ENCODE measurements at regions not wholly inside any gene's neighbourhood (a gene's known extent, or its start where the extent isn't known, plus 50 kb on each side); places are given as distances from the start of the nearest gene placed in this dataset.
"Not testable (repeated sequence)": the region's sequence is repeated elsewhere in the genome, so short reads cannot be mapped to it uniquely, and the experiment has no call there.

DNA sequence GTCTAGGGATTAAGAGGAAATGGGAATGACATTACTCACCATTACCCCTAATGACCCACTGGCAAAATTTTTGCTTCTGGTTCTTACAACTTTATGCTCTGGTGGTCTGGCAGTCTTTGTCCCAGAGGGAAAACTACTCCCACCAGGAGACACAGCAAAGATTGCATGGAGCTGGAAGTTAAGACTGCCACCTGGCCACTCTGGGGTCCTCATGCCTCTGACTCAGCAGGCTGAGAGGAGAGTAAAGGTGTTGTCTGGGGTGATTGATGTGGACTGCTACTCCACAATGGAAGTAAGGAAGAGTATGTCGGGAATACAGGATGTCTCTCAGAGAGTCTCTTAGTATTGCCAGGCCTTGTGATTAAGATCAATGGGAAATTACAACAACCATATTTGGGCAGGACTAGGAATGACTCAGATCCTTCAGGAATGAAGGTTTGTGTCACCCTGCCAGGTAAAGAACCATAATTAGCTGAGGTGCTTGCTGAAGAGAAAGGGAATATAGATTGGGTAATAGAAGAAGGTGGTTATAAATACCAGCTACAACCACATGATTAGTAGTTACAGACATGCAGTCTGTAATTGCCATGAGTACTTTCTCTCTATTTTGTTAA, 215.5 kb downstream of the GPAT3 start:
- Histone ChIP-seq H3K27ac (ENCODE audit: low read length) (no peak overlapping the region), H3K4me1 (ENCODE audit: control insufficient read depth, low read depth, low read length) (no peaks in the 10 kb centered on the region), H3K9me3 (ENCODE audit: control insufficient read depth, low read depth, low read length) (no peaks in the 10 kb centered on the region), H3K36me3 (ENCODE audit: control insufficient read depth, low read depth, low read length) (no peaks in the 10 kb centered on the region), H3K27me3 (ENCODE audit: control insufficient read depth, insufficient read depth, low read length) (no peaks in the 10 kb centered on the region), H3K9ac (ENCODE audit: low read length) (no peak overlapping the region), H3K4me3 (ENCODE audit: low read length) (no peak overlapping the region)

DNA sequence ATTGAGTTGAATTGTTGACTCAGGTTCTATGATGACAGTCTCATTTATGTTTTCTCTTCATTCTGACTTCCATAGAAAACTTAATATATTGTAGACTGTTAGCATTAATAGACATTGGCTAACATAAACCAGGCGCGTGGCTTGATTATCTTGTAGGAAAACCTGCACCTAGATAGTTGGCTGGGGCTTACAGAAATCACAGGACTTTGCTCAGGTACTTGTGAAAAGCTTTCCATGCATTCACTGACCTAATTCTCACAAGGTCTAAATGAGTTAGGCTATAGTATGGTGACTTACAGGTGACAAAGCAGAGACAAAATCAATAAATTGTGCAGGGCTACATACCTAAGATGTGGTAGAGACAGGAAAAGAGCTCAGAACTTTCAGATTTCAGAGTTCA, 212.8 kb downstream of the GPAT3 start:
- H3K9me3 ChIP-seq (ENCODE audit: control insufficient read depth, low read depth, low read length) = no peaks in the 10 kb centered on the region
- no peak overlapping the region for H3K27ac ChIP-seq (ENCODE audit: low read length)
- no peaks in the 10 kb centered on the region for H3K4me1 ChIP-seq (ENCODE audit: control insufficient read depth, low read depth, low read length)
- H3K4me3 ChIP-seq (ENCODE audit: low read length) = no peak overlapping the region
- no peaks in the 10 kb centered on the region for H3K27me3 ChIP-seq (ENCODE audit: control insufficient read depth, insufficient read depth, low read length)
- no peaks in the 10 kb centered on the region for H3K36me3 ChIP-seq (ENCODE audit: control insufficient read depth, low read depth, low read length)
- no peak overlapping the region for H3K9ac ChIP-seq (ENCODE audit: low read length)

DNA sequence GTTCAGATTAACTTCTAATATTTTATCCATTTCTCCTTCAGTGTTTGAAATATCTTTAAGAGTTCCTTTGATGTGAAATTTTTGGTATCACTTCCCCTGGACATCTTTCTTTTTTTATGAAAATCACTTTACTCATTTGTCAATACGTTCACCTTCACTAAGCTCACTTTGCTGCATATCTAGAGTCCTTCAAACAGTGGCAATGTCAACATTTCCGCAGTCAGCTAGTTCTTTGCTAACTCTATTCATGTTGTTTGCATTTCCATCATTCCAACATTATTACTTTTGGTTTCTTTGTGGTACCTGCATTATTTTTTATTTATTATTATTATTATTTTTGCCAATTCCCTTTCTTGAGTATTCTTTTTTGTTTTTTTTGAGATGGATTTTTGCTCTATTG, 203.0 kb downstream of the GPAT3 start:
- H3K9me3 ChIP-seq (ENCODE audit: control insufficient read depth, low read depth, low read length) = no peaks in the 10 kb centered on the region
- no peak overlapping the region for H3K9ac ChIP-seq (ENCODE audit: low read length)
- H3K36me3 ChIP-seq (ENCODE audit: control insufficient read depth, low read depth, low read length) = no peaks in the 10 kb centered on the region
- no peaks in the 10 kb centered on the region for H3K4me1 ChIP-seq (ENCODE audit: control insufficient read depth, low read depth, low read length)
- no peak overlapping the region for H3K4me3 ChIP-seq (ENCODE audit: low read length)
- no peaks in the 10 kb centered on the region for H3K27me3 ChIP-seq (ENCODE audit: control insufficient read depth, insufficient read depth, low read length)
- H3K27ac ChIP-seq (ENCODE audit: low read length) = no peak overlapping the region

DNA sequence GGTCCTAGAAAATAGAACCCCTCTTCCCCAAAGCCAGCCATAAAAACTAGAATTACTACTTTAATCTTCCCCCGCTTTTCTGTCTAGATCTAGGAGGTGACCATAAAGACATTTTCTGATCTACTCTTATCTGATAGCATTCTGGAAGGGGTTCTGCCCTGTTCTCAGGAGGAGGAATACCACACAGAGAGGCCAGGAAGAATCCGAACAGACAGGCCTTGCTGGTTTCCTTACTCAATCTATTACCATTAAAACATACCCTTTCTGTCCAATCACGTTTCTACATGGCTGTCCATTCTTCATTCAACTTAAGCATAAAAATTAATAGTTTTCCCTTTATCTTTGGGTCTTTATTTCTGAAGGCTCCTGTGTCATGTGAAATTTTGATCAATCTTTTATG, 198.7 kb downstream of the GPAT3 start:
- Histone ChIP-seq H3K36me3 (ENCODE audit: control insufficient read depth, low read depth, low read length) (no peaks in the 10 kb centered on the region), H3K27ac (ENCODE audit: low read length) (no peak overlapping the region), H3K9me3 (ENCODE audit: control insufficient read depth, low read depth, low read length) (no peaks in the 10 kb centered on the region), H3K4me3 (ENCODE audit: low read length) (no peak overlapping the region), H3K9ac (ENCODE audit: low read length) (no peak overlapping the region), H3K27me3 (ENCODE audit: control insufficient read depth, insufficient read depth, low read length) (no peaks in the 10 kb centered on the region), H3K4me1 (ENCODE audit: control insufficient read depth, low read depth, low read length) (no peaks in the 10 kb centered on the region)

DNA sequence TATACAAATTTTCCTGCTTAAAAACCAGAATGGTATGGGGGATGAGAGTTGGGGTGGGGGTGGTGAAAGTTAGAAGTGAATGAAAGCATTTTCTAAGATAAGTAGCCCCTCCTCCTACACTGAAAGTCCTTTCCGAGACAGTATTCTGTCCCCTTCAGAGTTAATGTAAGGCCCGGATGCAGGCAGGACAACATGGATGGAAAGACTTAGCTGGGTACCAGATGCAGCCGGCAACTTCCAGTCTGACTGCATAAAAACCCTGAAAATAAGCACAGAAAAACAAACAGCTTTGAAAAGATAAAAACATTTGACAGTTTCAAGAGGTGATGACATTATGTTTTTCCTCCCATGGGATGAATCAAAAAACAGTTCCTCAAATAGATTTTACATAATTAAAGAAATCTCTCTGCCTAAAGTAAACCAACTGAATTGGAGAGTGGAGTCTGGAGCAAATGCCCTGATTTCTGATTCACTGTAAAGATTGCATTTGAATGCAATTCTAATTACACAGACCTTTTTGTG, 196.3 kb downstream of the GPAT3 start:
- no peak overlapping the region for H3K9ac ChIP-seq (ENCODE audit: low read length)
- H3K36me3 ChIP-seq (ENCODE audit: control insufficient read depth, low read depth, low read length) = no peaks in the 10 kb centered on the region
- H3K27me3 ChIP-seq (ENCODE audit: control insufficient read depth, insufficient read depth, low read length) = no peaks in the 10 kb centered on the region
- H3K4me3 ChIP-seq (ENCODE audit: low read length) = no peak overlapping the region
- no peak overlapping the region for H3K27ac ChIP-seq (ENCODE audit: low read length)
- H3K4me1 ChIP-seq (ENCODE audit: control insufficient read depth, low read depth, low read length) = no peaks in the 10 kb centered on the region
- no peaks in the 10 kb centered on the region for H3K9me3 ChIP-seq (ENCODE audit: control insufficient read depth, low read depth, low read length)

DNA sequence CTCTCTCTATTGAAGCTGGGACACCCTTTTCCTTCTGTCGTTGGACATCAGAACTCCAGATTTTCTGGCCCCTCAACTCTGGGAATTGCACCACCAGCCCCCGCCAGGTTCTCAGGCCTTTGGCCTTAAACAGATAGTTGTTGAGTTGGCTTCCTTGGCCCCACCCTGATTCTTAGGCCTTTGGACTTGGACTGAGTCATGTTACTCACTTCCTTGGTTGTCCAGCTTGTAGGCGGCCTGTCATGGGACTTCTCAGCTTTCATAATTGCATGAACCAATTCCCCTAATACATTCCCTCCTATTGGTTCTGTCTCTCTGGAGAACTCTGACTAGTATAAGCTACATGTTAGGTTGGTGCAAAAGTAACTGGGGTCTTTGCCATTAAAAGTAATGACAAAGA, 195.7 kb downstream of the GPAT3 start:
- no peaks in the 10 kb centered on the region for H3K4me1 ChIP-seq (ENCODE audit: control insufficient read depth, low read depth, low read length)
- no peaks in the 10 kb centered on the region for H3K27me3 ChIP-seq (ENCODE audit: control insufficient read depth, insufficient read depth, low read length)
- H3K27ac ChIP-seq (ENCODE audit: low read length) = no peak overlapping the region
- H3K9ac ChIP-seq (ENCODE audit: low read length) = no peak overlapping the region
- H3K4me3 ChIP-seq (ENCODE audit: low read length) = no peak overlapping the region
- no peaks in the 10 kb centered on the region for H3K36me3 ChIP-seq (ENCODE audit: control insufficient read depth, low read depth, low read length)
- H3K9me3 ChIP-seq (ENCODE audit: control insufficient read depth, low read depth, low read length) = no peaks in the 10 kb centered on the region

DNA sequence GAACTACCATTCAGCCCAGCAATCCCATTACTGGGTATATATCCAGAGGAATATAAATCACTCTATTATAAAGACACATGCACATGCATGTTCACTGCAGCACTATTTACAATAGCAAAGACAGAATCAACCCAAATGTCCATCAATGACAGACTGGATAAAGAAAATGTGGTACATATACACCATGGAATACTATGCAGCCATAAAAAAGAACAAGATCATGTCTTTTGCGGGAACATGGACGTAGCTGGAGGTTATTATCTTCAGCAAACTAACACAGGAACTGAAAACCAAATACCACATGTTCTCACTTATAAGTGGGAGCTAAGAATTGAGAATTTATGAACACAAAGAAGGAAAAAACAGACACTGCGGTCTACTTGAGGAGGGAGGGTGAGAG, 195.1 kb downstream of the GPAT3 start:
- not testable (repeated sequence) for H3K27me3 ChIP-seq (ENCODE audit: control insufficient read depth, insufficient read depth, low read length); H3K36me3 ChIP-seq (ENCODE audit: control insufficient read depth, low read depth, low read length); H3K4me1 ChIP-seq (ENCODE audit: control insufficient read depth, low read depth, low read length); H3K9me3 ChIP-seq (ENCODE audit: control insufficient read depth, low read depth, low read length); H3K4me3 ChIP-seq (ENCODE audit: low read length); H3K27ac ChIP-seq (ENCODE audit: low read length); H3K9ac ChIP-seq (ENCODE audit: low read length)

DNA sequence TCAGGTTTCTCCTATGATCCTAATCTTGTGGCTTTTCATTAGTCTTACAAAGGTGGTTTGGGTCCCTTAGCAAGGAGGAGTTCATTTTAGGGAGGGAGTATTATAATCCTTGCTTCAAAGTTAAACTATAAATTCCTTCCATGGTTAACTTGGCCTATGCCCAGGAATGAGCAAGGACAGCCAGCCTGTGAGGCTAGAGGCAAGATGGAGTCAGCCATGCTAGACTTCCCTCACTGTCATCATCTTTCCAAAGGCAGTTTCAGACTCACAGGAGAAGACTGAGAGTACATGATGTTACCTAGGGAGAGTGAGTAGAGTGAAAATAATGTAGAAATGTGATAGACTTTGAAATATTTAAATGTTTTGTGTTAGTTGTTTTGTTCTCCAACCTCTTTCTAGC, 192.3 kb downstream of the GPAT3 start:
- Histone ChIP-seq H3K4me1 (ENCODE audit: control insufficient read depth, low read depth, low read length) (no peaks in the 10 kb centered on the region), H3K9me3 (ENCODE audit: control insufficient read depth, low read depth, low read length) (no peaks in the 10 kb centered on the region), H3K9ac (ENCODE audit: low read length) (no peak overlapping the region), H3K27ac (ENCODE audit: low read length) (no peak overlapping the region), H3K4me3 (ENCODE audit: low read length) (no peak overlapping the region), H3K27me3 (ENCODE audit: control insufficient read depth, insufficient read depth, low read length) (no peaks in the 10 kb centered on the region), H3K36me3 (ENCODE audit: control insufficient read depth, low read depth, low read length) (no peaks in the 10 kb centered on the region)

DNA sequence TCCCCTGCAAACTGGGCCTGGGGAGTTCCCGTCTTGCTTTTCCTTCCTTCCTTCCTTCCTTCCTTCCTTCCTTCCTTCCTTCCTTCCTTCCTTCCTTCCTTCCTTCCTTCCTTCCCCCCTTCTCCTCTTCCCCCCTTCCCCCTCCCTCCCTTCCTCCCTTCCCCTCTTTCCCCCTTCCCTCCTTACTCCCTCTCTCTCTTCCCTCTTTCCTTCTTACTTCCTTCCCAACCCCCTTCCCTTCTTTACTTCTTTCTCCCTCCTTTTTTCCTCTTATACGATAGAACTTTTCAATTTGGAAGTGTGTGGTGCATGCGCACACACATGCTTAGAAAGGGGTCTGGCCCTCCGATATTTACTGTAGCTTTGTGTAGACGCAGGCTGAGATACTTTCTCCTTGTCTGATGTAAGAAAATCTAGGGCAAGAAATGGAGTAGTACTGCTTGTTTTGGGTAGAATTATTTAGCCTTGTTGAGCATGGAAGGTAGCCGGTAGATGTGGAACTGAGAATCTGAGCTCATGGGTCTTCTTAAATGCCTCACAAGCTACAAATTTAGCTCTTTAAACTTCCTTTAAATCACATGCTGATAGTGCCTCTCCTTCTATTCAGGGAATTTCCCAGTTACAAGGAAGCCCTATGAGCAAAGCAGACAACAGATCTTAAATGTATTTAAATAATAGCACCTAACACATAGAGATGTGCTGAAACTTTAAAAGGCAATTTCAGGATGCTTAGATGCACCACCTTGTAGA, 189.6 kb downstream of the GPAT3 start:
- no peak overlapping the region for H3K4me3 ChIP-seq (ENCODE audit: low read length)
- no peaks in the 10 kb centered on the region for H3K4me1 ChIP-seq (ENCODE audit: control insufficient read depth, low read depth, low read length)
- H3K9ac ChIP-seq (ENCODE audit: low read length) = no peak overlapping the region
- no peaks in the 10 kb centered on the region for H3K36me3 ChIP-seq (ENCODE audit: control insufficient read depth, low read depth, low read length)
- H3K9me3 ChIP-seq (ENCODE audit: control insufficient read depth, low read depth, low read length) = no peaks in the 10 kb centered on the region
- H3K27ac ChIP-seq (ENCODE audit: low read length) = no peak overlapping the region
- no peaks in the 10 kb centered on the region for H3K27me3 ChIP-seq (ENCODE audit: control insufficient read depth, insufficient read depth, low read length)

DNA sequence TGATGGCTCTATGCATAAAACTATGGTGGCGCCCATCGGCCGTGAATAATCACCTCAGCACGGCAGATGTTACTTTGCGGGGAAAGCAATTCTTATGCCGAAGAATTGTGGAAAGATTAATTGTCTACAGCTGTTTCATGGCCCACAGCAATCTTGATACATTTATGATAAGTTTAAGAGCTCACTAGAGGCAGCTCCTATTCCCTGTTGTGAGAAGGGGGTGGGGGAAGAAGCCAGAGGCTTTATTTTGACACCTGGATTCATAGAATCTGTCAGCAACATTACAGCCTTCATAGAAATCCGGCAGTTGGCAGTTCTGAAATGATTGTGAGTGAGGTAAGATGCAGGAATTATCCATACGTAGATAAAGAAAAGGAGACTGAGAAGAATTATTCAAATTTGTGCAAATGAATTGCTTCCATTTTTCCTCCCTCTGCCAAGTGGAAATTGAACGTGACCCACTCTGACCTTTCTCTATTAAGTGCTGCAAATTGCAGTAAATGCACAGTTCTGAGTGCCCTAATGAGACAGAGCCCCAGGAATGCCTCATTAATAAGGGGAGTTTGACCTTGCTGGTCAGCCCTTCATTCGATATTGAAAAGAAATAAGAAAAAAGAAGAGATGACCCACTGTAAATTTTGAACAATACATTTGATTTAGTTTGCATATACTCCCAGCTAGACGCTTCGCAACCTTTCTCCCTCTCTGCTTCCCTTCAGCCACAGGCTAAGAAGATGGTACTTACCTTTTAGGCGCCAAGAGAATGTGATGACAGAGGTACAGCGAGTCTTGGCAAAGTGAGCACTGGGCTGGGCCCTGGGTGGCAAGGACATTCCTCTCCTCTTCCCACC, 188.8 kb downstream of the GPAT3 start:
- no peaks in the 10 kb centered on the region for H3K27me3 ChIP-seq (ENCODE audit: control insufficient read depth, insufficient read depth, low read length)
- H3K4me3 ChIP-seq (ENCODE audit: low read length) = no peak overlapping the region

DNA sequence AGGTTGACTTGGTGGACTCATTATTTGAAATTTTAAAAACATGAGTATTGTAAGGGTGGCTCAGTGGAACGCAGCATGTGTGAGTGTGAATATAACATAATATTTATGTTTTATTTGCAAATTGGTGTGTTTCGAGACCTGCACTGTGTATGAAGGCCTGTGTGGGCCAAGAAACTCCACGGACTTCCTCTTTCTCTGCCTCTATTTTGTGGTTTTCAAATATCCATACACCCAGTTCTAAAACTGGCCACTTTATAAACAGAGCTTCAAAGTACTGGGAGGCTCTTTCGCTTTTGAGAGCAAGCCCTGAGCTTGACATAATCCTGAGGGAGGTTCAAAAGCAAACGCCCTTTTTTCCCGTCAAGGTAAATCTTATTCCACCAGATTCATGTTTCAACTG, 187.7 kb downstream of the GPAT3 start:
- Histone ChIP-seq H3K9me3 (ENCODE audit: control insufficient read depth, low read depth, low read length) (no peaks in the 10 kb centered on the region), H3K27me3 (ENCODE audit: control insufficient read depth, insufficient read depth, low read length) (no peaks in the 10 kb centered on the region), H3K4me1 (ENCODE audit: control insufficient read depth, low read depth, low read length) (no peaks in the 10 kb centered on the region), H3K9ac (ENCODE audit: low read length) (no peak overlapping the region), H3K27ac (ENCODE audit: low read length) (no peak overlapping the region), H3K4me3 (ENCODE audit: low read length) (no peak overlapping the region), H3K36me3 (ENCODE audit: control insufficient read depth, low read depth, low read length) (no peaks in the 10 kb centered on the region)

More for the DNA sequence above, 188.8 kb downstream of the GPAT3 start:
- Histone ChIP-seq H3K27ac (ENCODE audit: low read length) (no peak overlapping the region), H3K4me1 (ENCODE audit: control insufficient read depth, low read depth, low read length) (no peaks in the 10 kb centered on the region), H3K9ac (ENCODE audit: low read length) (no peak overlapping the region), H3K36me3 (ENCODE audit: control insufficient read depth, low read depth, low read length) (no peaks in the 10 kb centered on the region), H3K9me3 (ENCODE audit: control insufficient read depth, low read depth, low read length) (no peaks in the 10 kb centered on the region)

All from iPS-18a (cell line).